HG03066 (cell line): ENCODE measurements at regions not wholly inside any gene's neighbourhood (a gene's known extent, or its start where the extent isn't known, plus 50 kb on each side); places are given as distances from the start of the nearest gene placed in this dataset.

Experiments
- ATAC-seq: cut with Tn5 transposase; IDR thresholded peaks from one replicate; pipeline ENCODE4 v1.9.1; 2021; ENCODE audit warnings: low read depth; ENCODE audit not compliant: unreplicated experiment

- ATAC-seq = no peak
Measured at GRCh38 chr1:55507578-55507931, 292.4 kb upstream of the USP24 start.

DNA sequence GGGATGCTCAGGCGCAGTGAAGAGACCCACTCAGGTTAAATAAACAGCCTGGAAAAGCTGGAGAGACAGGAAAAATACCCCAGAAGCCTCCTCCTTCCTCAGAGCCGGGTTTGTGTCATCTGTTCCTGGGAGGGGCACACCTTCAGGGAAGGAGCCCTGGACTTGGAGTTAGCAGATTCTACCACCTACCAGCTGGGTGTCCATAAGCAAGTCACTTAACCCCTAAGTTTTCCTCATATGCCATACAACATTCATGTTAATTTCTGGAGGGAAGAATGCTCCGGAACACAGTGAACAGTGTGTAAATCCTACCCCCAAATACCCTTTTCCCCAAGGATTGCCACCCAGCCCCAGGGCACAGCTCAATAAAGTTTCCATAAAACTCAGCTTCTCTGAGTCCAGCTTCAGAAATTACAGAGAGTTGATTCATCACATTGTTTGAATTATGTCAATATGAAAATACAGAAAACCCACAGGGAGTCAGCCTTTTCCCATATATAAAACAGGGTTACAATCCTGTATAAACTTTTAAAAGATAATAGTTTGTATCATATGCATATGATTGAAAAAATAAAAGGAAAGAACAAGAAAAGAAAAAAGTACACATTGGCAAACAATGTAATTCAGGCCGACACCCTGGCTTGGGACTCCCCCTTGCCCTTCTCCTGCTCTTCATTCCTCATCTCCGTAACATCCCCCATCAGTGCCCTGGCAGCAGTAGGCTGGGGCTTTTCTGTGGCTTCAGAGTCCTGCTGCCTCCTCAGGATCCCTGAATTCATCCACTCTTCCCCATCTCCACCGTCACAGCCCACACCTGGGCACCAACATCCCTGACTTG is 291.8 kb upstream of the USP24 start:
- ATAC-seq = no peak

DNA sequence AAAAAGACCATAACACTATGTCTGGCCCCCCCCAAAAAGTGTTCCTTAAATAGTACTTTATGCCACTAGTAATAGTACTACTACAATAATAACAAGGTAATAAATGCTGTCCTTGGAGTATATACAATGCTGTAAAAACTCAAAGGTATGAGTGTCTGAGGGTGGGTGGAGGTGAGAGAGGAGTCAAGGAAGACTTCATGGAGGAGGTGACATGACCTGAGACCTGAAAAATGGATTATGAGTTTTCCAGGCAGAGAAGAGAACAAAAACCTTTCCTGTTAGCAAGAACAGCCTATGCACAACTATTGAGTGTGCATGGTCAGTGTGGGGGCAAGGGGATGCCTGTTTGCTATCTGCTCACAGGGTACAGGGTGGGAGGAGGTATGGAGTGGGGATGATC is 290.2 kb upstream of the USP24 start:
- no peak for ATAC-seq

DNA sequence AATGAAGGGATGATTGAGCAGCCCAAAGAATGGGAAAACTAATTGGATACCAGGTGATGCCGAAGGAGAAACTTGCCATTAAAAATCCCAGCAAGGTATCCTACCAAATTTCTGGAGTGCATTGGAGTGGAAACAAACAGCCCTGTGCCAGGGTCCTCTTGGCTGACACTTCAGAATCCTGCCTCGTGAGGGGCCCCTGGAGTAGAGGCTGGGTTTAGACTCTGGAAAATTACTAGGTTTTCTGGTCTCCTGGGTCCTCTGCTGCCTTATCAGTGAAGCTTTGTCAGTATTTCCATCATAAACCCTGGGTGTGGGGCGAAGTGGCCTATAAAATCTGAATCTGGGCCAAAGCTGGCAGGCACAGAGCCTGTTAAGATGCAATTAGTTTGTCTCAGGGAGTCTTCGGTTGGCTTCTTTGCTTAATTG is 289.2 kb upstream of the USP24 start:
- no peak for ATAC-seq

DNA sequence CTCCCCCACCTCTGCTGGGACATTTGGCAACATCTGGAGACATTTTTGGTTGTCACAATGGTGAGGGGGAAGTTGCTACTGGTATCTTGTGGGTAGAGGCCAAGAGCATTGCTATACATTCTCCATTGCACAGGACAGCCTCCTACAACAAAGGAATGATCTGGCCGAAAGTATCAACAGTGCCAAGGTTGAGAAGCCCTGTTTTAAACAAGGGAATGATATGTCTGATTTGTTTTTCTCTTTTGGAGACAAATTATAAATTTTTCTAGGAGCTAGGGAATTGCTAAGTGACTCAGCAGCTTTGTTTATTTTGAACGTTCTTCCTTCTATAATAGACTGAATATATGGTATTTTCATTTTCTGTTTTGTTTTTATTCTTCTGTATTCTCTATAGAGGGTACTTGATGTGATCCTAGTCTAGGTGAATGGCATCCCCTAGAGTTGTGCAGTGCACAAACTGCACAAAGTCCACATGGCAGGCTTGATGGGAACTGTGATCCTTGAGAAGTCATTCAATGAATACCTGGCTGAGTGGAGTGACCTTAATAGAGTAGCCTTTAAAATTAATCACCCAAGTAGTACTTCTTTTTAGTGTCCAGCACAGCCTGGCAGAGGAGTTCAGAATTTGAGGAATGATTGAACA is 288.6 kb upstream of the USP24 start:
- ATAC-seq = no peak

DNA sequence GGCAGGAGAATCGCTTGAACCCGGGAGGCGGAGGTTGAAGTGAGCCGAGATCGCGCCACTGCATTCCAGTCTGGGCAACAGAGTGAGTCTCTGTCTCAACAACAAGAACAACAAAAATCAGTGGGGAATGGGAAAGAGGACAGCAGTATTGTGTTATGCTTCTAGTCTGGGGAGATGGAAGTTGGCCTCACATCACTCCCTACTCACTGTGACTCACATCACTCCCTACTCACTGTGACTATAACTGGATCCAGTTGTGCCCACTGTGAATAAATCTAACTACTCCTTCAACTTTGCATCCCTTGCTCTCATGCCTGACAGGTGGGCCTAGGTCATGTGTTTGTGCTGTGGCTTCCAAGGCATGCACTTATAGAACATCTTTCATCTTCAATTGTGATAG is 285.4 kb upstream of the USP24 start:
- no peak for ATAC-seq

DNA sequence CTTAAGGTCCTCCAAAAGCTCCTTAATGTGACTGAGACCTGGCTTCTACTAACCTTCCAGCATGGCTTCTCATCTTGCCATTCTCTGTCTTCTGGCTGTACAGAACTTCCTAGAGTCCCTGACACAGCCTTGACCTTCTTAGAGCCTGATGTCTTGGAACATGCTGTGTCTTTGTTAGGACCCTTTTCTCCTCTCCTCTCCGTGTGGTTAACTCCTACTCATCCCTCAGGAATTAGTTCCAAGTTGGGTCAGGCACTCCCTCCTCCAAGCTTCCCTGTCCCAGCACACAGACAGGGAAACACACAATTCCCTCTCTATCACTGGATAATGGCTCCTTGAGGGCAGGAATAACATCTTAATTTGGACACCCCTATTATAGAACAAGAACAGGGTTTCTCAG is 275.4 kb upstream of the USP24 start:
- ATAC-seq = no peak

GRCh38 chr1:55484173-55484572 is 269.0 kb upstream of the USP24 start:
- ATAC-seq = no peak

DNA sequence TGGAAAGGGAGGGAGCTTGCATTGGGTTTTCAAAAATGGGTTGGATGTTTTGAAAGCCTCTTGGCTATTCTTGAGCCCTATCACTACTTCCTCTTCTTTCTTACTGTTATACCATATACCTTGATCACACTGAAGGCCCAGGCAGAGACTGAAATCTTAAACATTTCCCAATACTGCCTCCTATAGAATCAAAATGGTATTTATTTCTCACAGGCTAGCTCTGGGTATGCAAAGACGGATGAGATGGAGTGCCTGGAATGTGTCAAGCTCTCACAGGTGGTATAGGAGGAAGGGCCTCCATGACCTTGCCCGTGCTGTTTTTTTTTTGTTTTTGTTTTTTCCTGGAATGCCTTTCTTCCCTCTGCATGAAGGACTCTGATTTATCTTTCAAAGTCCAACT is 268.4 kb upstream of the USP24 start:
- ATAC-seq = no peak

GRCh38 chr1:55481634-55482033 is 266.5 kb upstream of the USP24 start:
- ATAC-seq = no peak

GRCh38 chr1:55480029-55480795 is 265.0 kb upstream of the USP24 start:
- no peak for ATAC-seq

GRCh38 chr1:55478742-55479141 is 263.6 kb upstream of the USP24 start:
- ATAC-seq = no peak

DNA sequence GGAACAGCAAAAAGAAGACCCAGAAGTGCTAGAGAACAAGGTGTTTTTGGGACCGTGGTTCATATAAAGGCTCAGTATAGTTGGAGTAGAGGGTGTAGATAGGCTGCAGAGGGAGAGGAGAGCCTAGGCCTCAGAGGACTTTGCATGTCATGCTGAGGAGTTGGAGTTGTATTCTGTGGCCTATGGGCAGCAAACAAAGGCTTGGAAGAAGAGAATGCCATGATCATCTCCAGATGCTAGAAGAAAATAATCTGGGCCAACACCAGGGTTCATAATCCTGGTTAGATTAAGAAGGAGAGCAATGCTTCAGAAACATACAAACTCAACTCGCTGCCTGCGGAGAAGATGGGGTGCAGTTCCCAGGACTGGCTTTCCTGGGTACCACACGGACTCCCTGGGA is 262.8 kb upstream of the USP24 start:
- no peak for ATAC-seq

DNA sequence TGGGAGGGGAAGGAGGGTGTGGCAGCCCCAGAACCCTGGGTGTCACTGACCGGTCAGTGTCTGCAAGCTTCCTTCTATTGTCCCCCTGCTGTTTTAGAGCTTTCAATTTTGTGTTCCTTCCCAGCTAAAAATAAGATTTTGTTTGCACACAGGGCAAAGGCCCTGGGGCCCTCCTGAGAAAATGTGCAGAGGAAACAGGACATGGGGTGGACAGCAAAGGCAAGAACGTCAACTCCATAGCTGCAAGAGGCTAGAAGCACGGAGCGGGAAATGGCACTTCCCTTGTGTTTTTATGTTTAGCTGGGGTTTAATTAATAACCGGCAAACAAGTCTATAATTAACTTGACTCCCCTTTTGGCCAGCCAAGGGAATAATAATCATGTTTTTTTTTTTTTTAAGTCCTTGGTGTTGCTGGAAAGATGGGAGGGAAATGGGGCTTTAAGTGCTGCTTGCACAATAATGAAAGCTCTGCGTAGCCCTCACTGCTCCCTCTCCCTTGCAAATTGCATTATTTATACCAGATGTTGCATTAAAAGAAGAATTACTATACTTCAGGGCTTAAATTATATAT is 261.4 kb upstream of the USP24 start:
- ATAC-seq = no peak

- ATAC-seq = no peak
Measured at GRCh38 chr1:55474168-55474786, 259.1 kb upstream of the USP24 start.

GRCh38 chr1:55473661-55474060 is 258.5 kb upstream of the USP24 start:
- ATAC-seq = no peak

DNA sequence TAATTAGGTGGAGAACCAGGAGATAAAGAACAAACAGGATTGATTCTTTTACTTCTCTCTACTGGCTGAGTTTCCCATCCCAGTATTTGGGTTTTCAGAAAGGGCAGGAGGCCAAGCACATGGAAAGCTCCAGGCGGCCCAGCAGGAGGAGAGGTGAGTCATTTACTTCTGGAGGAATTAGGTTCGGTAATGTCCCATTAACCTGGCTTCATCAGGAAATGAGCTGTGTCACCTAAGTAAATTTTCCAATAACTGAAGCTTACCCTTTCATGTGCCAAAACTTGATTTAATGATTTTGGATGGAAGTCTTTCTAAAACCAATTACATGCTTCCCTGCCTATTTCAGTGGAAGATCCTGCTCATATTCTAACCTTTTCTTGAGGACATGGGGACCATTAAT is 257.6 kb upstream of the USP24 start:
- ATAC-seq = no peak

DNA sequence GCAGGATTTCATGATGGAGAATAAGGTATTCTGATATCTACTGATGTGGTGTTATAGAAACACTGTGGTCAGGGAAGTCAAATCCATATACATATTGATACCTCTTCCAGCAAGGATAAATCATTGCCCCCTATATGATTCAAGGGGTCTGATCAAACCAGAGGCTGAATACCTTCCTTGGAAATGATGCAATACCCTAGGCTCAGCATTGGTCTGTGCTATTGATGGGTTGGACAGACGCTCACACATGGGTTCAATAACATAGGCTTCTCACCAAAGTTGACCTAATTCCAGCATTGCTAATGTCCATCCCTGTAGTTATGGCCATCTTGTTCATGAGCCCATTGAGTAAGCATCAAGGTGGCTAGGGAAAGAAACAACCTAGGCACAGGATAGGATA is 257.0 kb upstream of the USP24 start:
- ATAC-seq = no peak

- ATAC-seq = no peak
Measured at GRCh38 chr1:55468142-55468795, 253.1 kb upstream of the USP24 start.

DNA sequence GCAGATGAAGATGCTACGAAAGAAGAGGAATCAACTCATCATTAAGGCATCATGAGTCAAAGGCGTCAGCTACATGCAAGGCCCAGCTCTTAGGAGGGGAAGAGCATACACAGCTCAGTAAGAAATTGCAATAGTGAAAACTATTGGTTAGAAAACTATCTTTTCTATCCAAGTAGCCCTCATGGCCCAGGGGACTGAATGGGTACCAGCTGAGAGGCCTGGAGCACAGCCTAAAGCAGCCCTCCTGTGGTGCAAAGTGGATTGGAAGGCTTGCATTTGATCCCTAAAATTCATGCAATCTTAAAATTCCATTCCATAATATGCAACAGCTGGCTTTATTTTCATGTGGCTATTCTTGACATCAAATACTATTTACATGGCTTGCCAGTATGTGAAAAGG is 251.8 kb upstream of the USP24 start:
- no peak for ATAC-seq
